GM03348 (cell line): ENCODE measurements at regions not wholly inside any gene's neighbourhood (a gene's known extent, or its start where the extent isn't known, plus 50 kb on each side); places are given as distances from the start of the nearest gene placed in this dataset.

Experiments used
- DNase-seq: peaks from one replicate; pipeline ENCODE4 v3.0.0; 2012; ENCODE audit warnings: low spot score

DNA sequence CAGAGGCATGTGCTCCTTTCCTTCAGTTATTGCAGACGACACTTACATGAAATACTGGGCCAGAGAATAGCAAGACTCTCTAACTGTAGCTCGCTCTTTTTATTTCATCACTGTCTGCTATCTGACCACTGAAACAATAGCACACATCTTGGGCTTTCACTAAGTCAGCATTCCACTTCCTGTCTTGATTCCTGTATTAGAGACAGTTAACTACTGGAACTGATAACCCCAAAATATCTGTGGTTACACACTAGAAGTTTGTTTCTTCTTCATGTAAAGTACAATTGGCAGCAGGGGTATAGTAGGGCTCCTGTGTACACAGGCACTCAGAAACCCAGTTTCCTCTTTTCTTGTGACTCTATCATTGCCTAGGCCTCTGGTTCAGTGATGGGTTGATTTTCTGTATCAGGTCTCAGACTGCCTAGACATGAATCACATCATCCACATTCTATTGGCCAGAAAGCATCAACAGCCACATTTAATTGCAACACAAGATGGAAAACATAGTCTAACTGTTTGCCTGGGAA lies 230.2 kb upstream of the CD96 start:
- DNase-seq = peak; percentile 20

DNA sequence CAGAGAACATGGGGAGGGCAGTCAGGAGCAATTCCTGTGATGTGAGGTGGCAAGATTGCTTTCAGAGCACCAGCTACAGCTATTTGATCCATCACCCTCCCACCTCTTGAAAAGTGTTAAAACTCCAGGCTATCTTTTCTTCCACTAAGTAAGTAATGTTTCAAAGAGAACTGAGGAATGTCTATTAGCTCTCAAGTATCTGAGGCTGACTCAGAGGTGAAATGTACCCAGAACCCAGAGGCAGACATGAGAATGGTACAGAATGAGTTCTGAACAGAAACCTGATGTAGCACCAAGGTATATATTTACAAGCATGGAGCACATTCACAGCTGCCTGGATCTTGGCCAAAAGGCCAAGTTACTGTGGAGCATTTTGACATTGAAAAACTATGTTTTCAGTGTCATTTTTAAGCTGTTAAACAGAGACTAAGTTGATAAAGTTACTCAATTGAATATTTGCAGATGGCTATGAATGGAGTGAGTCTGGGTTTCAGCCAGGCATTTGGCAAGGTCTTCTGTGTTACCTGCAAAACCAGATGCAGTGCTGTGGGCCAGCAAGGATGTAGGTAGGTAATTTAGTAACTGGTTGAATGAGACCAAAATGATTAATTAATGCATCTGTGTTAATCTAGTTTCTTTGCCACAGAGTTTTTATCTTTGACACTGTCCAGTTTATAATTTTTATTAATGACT lies 227.7 kb upstream of the CD96 start:
- no peak for DNase-seq

- no peak for DNase-seq
Measured at GRCh38 chr3:111314898-111315297, 227.1 kb upstream of the CD96 start.

DNA sequence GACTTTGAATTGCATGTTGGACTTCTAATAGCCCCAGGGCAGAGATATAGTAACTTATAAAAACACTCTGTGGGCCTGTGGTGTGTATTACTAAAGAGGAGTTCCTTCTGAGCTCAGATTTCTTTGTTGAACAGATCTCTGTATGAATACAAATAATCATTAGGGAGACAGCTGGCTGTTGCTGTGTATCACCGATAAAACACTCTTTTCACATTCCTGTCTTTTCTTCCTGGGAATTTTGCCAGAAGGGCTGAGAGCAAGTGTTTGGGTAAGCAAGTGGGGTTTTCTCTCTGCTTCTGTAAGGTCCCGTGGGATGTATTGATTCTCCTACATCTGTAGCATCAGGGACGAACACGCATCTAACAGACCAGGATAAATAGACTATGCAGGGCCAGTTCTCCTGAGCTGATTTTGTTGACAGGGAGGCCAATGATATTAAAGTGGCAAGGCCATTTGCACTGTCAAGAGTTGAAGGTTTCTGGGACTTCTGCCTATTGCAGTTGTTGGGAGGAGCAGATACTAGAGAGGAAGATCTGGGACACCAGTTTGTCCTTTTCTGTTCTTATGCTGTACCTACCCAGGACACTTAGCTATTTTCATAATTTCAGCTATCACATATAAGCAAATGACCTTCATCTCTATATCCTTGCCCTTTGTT lies 225.9 kb upstream of the CD96 start:
- peak; percentile 20 for DNase-seq

DNA sequence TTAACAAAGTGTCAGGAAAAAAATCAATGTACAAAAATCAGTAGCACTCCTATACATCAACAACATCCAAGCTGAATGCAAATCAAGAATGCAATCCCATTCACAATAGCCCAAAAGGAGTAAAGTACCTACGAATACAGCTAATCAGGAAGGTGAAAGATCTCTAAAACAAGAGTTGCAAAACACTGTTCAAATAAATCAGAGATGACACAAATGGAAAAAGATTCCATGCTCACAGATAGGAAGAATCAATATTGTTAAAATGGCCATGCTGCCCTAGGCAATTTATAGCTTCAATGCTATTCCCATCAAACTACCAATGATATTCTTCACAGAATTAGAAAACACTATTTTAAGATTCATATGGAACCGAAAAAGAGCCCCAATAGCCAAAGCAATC lies 223.7 kb upstream of the CD96 start:
- no peak for DNase-seq

GRCh38 chr3:111319598-111319997 lies 222.4 kb upstream of the CD96 start:
- DNase-seq = no peak

DNA sequence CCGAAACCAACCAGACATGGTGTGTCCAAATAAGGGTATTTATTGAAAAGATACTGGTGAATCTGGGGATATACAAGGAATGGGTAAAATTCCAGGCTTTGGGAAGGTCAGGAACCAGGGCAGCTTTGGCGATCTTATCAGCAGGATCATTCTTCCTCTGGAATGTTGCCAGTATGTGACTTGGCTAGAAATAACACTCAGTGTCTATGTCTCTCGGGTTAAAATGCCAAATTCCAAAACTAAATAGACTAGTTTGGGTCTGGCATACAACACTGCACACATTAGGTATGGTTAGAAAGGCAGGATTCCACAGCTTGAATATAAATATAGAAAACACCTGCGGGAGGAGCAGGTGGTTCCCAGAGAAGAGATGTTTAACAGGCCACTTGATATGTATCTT lies 220.2 kb upstream of the CD96 start:
- DNase-seq = no peak

GRCh38 chr3:111323019-111323418 lies 219.0 kb upstream of the CD96 start:
- no peak for DNase-seq

GRCh38 chr3:111324151-111324550 lies 217.8 kb upstream of the CD96 start:
- DNase-seq = no peak

- DNase-seq = no peak
Measured at GRCh38 chr3:111324645-111325044, 217.4 kb upstream of the CD96 start.

- no peak for DNase-seq
Measured at GRCh38 chr3:111325160-111325718, 216.8 kb upstream of the CD96 start.

DNA sequence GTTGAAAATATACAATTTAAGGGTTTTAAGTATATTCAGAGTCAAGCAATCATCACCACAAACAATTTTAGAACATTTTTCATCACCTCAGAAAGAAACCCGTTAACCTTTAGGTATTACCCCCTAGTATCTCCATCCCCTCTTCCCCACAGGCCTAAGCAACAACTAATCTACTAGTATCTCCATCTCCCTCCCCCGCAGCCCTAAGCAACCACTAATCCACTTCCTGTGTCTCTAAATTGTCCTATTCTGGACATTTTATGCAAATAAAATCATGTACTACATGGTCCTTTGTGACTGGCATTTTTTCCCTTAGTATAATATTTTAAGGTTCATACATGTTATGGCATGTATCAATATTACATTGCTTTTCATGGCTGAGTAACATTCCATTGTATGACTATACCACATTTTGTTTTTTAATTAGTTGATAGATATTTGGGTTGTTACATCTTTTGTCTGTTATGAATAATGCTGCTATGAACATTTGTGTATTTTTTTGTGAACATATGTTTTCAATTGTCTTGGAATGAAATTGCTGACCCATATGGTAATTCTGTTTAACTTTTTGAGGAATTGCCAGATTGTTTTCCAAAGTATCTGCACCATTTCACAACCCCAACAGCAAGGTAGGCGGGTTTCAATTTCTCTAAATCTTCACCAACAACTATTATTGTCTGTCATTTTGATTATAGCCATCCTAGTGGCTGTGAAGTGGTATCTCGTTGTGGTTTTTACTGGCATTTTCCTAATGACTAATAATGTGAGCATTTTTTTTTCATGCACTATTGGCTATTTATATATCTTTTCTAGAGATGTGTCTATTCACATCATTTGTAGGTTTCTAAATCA lies 215.6 kb upstream of the CD96 start:
- DNase-seq = peak; percentile 58

- DNase-seq = no peak
Measured at GRCh38 chr3:111331306-111331705, 210.7 kb upstream of the CD96 start.

DNA sequence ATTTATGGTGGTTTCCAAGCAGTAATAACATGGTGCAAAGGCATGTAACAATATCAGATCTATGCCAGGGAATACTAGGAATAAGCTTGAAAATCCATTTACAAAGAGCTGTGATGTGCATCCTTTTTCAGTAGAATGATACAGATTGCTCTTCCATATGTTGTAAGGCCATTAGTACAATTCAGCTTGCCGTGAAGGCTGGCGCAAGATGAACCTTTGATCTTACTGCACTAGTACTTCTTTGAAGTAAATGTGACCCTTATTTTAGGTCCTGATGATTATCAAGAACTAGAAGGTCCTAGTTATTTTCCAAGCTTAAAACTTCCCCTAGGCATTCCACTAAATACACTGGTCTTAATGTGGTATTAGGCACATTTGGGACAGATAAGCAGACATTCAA lies 210.1 kb upstream of the CD96 start:
- no peak for DNase-seq

- no peak for DNase-seq
Measured at GRCh38 chr3:111332488-111333080, 209.4 kb upstream of the CD96 start.

DNA sequence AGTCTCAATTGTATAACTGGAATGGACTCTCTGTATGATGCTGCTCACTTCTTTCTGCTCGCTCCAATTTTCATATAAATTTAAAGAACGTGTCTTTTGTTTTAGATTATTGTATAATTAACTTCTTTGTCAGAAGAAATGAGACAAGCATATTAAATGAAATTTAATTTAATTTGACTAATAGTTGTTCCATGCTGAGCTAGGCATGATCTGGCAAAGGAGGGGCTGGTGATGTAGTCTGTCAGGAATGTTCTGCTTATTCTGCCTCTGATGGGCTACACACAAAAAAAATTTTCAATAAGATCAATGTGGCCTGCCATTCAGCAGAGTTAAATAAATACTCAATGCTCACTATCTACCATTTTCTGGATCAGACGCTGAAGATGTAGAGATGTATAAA lies 208.4 kb upstream of the CD96 start:
- no peak for DNase-seq

- no peak for DNase-seq
Measured at GRCh38 chr3:111335512-111336303, 206.3 kb upstream of the CD96 start.

DNA sequence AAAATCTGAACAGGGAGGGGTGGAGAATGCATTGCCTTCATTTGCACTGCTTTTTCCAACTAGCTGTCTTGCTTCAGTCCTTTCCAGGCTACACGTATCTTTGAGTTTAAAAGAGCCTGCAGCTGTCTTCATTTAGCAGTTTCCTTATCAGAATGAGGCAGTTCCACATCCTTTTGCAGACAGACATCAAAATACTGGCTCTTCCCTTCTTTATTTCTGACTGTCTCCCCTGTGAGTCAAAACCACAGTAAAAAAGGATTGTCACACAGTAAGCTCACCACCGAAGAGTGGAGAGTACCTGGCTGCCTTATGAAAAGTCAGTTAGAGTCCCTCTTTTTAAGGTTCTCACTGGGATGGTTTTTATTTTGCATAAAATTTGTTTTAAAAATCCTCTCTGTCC lies 205.5 kb upstream of the CD96 start:
- no peak for DNase-seq

- peak; percentile 69 for DNase-seq
Measured at GRCh38 chr3:111338059-111338698, 203.8 kb upstream of the CD96 start.

GRCh38 chr3:111339017-111339416 lies 203.0 kb upstream of the CD96 start:
- DNase-seq = no peak

GRCh38 chr3:111351334-111351733 lies 190.7 kb upstream of the CD96 start:
- DNase-seq = no peak
